ENCODE measurements at regions not wholly inside any gene's neighbourhood (a gene's known extent, or its start where the extent isn't known, plus 50 kb on each side); places are given as distances from the start of the nearest gene placed in this dataset.
A peak's percentile ranks its signal among the peaks of the same experiment; 100 is the strongest.

GRCh38 chr1:38258085-38258627, 211.6 kb upstream of the POU3F1 start:
- H3K4me3 ChIP-seq (ENCODE audit: low read depth, low read length), result no peak overlapping the region
- H3K9me3 ChIP-seq (ENCODE audit: control insufficient read depth, insufficient read depth, low read depth, low read length), result peaks cover 10% of the 10 kb centered on the region; the same call in 1 of the 2 replicates
- no peaks in the 10 kb centered on the region for H3K27me3 ChIP-seq (ENCODE audit: control insufficient read depth, insufficient read depth, low read length)
- H3K4me1 ChIP-seq (ENCODE audit: control insufficient read depth, insufficient read depth, low read length), result no peaks in the 10 kb centered on the region
- H3K27ac ChIP-seq (ENCODE audit: low read depth, low read length), result no peak overlapping the region
- H3K36me3 ChIP-seq (ENCODE audit: control insufficient read depth, insufficient read depth, low read length), result no peaks in the 10 kb centered on the region
- no peak overlapping the region for H3K9ac ChIP-seq (ENCODE audit: low read length)

GRCh38 chr1:38257374-38257773, 210.8 kb upstream of the POU3F1 start:
- Histone ChIP-seq H3K4me3 (ENCODE audit: low read depth, low read length) (no peak overlapping the region), H3K9me3 (ENCODE audit: control insufficient read depth, insufficient read depth, low read depth, low read length) (peaks cover 10% of the 10 kb centered on the region; the same call in 1 of the 2 replicates), H3K4me1 (ENCODE audit: control insufficient read depth, insufficient read depth, low read length) (no peaks in the 10 kb centered on the region)

GRCh38 chr1:38256072-38256471, 209.5 kb upstream of the POU3F1 start:
- Histone ChIP-seq H3K9ac (ENCODE audit: low read length) (no peak overlapping the region), H3K4me1 (ENCODE audit: control insufficient read depth, insufficient read depth, low read length) (no peaks in the 10 kb centered on the region)

More at GRCh38 chr1:38257374-38257773, 210.8 kb upstream of the POU3F1 start:
- no peaks in the 10 kb centered on the region for H3K36me3 ChIP-seq (ENCODE audit: control insufficient read depth, insufficient read depth, low read length)
- peaks cover 3% of the 10 kb centered on the region; the same call in 1 of the 2 replicates for H3K27me3 ChIP-seq (ENCODE audit: control insufficient read depth, insufficient read depth, low read length)
- no peak overlapping the region for H3K27ac ChIP-seq (ENCODE audit: low read depth, low read length)
- no peak overlapping the region for H3K9ac ChIP-seq (ENCODE audit: low read length)

GRCh38 chr1:38253314-38253713, 206.7 kb upstream of the POU3F1 start:
- H3K4me3 ChIP-seq (ENCODE audit: low read depth, low read length), result no peak overlapping the region
- H3K9ac ChIP-seq (ENCODE audit: low read length), result no peak overlapping the region
- peaks cover 3% of the 10 kb centered on the region; the same call in 1 of the 2 replicates for H3K27me3 ChIP-seq (ENCODE audit: control insufficient read depth, insufficient read depth, low read length)
- H3K4me1 ChIP-seq (ENCODE audit: control insufficient read depth, insufficient read depth, low read length), result no peaks in the 10 kb centered on the region
- H3K9me3 ChIP-seq (ENCODE audit: control insufficient read depth, insufficient read depth, low read depth, low read length), result no peaks in the 10 kb centered on the region
- no peak overlapping the region for H3K27ac ChIP-seq (ENCODE audit: low read depth, low read length)
- H3K36me3 ChIP-seq (ENCODE audit: control insufficient read depth, insufficient read depth, low read length), result no peaks in the 10 kb centered on the region

More at GRCh38 chr1:38256072-38256471, 209.5 kb upstream of the POU3F1 start:
- H3K9me3 ChIP-seq (ENCODE audit: control insufficient read depth, insufficient read depth, low read depth, low read length), result peaks cover 10% of the 10 kb centered on the region; the same call in 1 of the 2 replicates
- H3K27ac ChIP-seq (ENCODE audit: low read depth, low read length), result no peak overlapping the region
- H3K27me3 ChIP-seq (ENCODE audit: control insufficient read depth, insufficient read depth, low read length), result peaks cover 3% of the 10 kb centered on the region; the same call in 1 of the 2 replicates
- H3K4me3 ChIP-seq (ENCODE audit: low read depth, low read length), result no peak overlapping the region
- H3K36me3 ChIP-seq (ENCODE audit: control insufficient read depth, insufficient read depth, low read length), result no peaks in the 10 kb centered on the region

- Histone ChIP-seq H3K27ac (ENCODE audit: low read depth, low read length) (no peak overlapping the region), H3K27me3 (ENCODE audit: control insufficient read depth, insufficient read depth, low read length) (peaks cover 3% of the 10 kb centered on the region; the same call in 1 of the 2 replicates), H3K4me3 (ENCODE audit: low read depth, low read length) (no peak overlapping the region), H3K4me1 (ENCODE audit: control insufficient read depth, insufficient read depth, low read length) (peaks cover 9% of the 10 kb centered on the region), H3K9me3 (ENCODE audit: control insufficient read depth, insufficient read depth, low read depth, low read length) (no peaks in the 10 kb centered on the region), H3K9ac (ENCODE audit: low read length) (no peak overlapping the region), H3K36me3 (ENCODE audit: control insufficient read depth, insufficient read depth, low read length) (no peaks in the 10 kb centered on the region)
Measured at GRCh38 chr1:38250356-38250755, 203.8 kb upstream of the POU3F1 start.

GRCh38 chr1:38249001-38249400, 202.4 kb upstream of the POU3F1 start:
- no peaks in the 10 kb centered on the region for H3K9me3 ChIP-seq (ENCODE audit: control insufficient read depth, insufficient read depth, low read depth, low read length)
- no peak overlapping the region for H3K4me3 ChIP-seq (ENCODE audit: low read depth, low read length)
- no peak overlapping the region for H3K9ac ChIP-seq (ENCODE audit: low read length)
- peaks cover 18% of the 10 kb centered on the region for H3K4me1 ChIP-seq (ENCODE audit: control insufficient read depth, insufficient read depth, low read length)
- H3K27me3 ChIP-seq (ENCODE audit: control insufficient read depth, insufficient read depth, low read length), result peaks cover 3% of the 10 kb centered on the region; the same call in 1 of the 2 replicates
- no peaks in the 10 kb centered on the region for H3K36me3 ChIP-seq (ENCODE audit: control insufficient read depth, insufficient read depth, low read length)
- H3K27ac ChIP-seq (ENCODE audit: low read depth, low read length), result no peak overlapping the region

- Histone ChIP-seq H3K9me3 (ENCODE audit: control insufficient read depth, insufficient read depth, low read depth, low read length) (no peaks in the 10 kb centered on the region), H3K36me3 (ENCODE audit: control insufficient read depth, insufficient read depth, low read length) (no peaks in the 10 kb centered on the region), H3K27ac (ENCODE audit: low read depth, low read length) (no peak overlapping the region), H3K27me3 (ENCODE audit: control insufficient read depth, insufficient read depth, low read length) (no peaks in the 10 kb centered on the region), H3K4me1 (ENCODE audit: control insufficient read depth, insufficient read depth, low read length) (peaks cover 36% of the 10 kb centered on the region), H3K9ac (ENCODE audit: low read length) (no peak overlapping the region), H3K4me3 (ENCODE audit: low read depth, low read length) (no peak overlapping the region)
Measured at GRCh38 chr1:38246955-38247952, 200.7 kb upstream of the POU3F1 start.

GRCh38 chr1:38244218-38244845, 197.7 kb upstream of the POU3F1 start:
- Histone ChIP-seq H3K4me3 (ENCODE audit: low read depth, low read length) (no peak overlapping the region), H3K27me3 (ENCODE audit: control insufficient read depth, insufficient read depth, low read length) (no peaks in the 10 kb centered on the region), H3K27ac (ENCODE audit: low read depth, low read length) (no peak overlapping the region), H3K9me3 (ENCODE audit: control insufficient read depth, insufficient read depth, low read depth, low read length) (peaks cover 4% of the 10 kb centered on the region; the same call in 1 of the 2 replicates), H3K4me1 (ENCODE audit: control insufficient read depth, insufficient read depth, low read length) (peaks cover 42% of the 10 kb centered on the region), H3K36me3 (ENCODE audit: control insufficient read depth, insufficient read depth, low read length) (no peaks in the 10 kb centered on the region), H3K9ac (ENCODE audit: low read length) (no peak overlapping the region)

GRCh38 chr1:38243106-38243505, 196.5 kb upstream of the POU3F1 start:
- Histone ChIP-seq H3K9me3 (ENCODE audit: control insufficient read depth, insufficient read depth, low read depth, low read length) (peaks cover 4% of the 10 kb centered on the region; the same call in 1 of the 2 replicates), H3K4me3 (ENCODE audit: low read depth, low read length) (no peak overlapping the region), H3K27ac (ENCODE audit: low read depth, low read length) (no peak overlapping the region), H3K4me1 (ENCODE audit: control insufficient read depth, insufficient read depth, low read length) (peaks cover 44% of the 10 kb centered on the region), H3K9ac (ENCODE audit: low read length) (no peak overlapping the region), H3K27me3 (ENCODE audit: control insufficient read depth, insufficient read depth, low read length) (no peaks in the 10 kb centered on the region), H3K36me3 (ENCODE audit: control insufficient read depth, insufficient read depth, low read length) (no peaks in the 10 kb centered on the region)

GRCh38 chr1:38242506-38242905, 195.9 kb upstream of the POU3F1 start:
- H3K36me3 ChIP-seq (ENCODE audit: control insufficient read depth, insufficient read depth, low read length), result no peaks in the 10 kb centered on the region
- H3K27ac ChIP-seq (ENCODE audit: low read depth, low read length), result no peak overlapping the region
- peaks cover 4% of the 10 kb centered on the region; the same call in 1 of the 2 replicates for H3K9me3 ChIP-seq (ENCODE audit: control insufficient read depth, insufficient read depth, low read depth, low read length)
- H3K27me3 ChIP-seq (ENCODE audit: control insufficient read depth, insufficient read depth, low read length), result no peaks in the 10 kb centered on the region
- H3K4me3 ChIP-seq (ENCODE audit: low read depth, low read length), result no peak overlapping the region
- H3K4me1 ChIP-seq (ENCODE audit: control insufficient read depth, insufficient read depth, low read length), result peaks cover 44% of the 10 kb centered on the region
- H3K9ac ChIP-seq (ENCODE audit: low read length), result peak overlapping the region; percentile 8
